ENCODE measurements at regions not wholly inside any gene's neighbourhood (a gene's known extent, or its start where the extent isn't known, plus 50 kb on each side); places are given as distances from the start of the nearest gene placed in this dataset.
"Not testable (repeated sequence)": the region's sequence is repeated elsewhere in the genome, so short reads cannot be mapped to it uniquely, and the experiment has no call there.

DNA sequence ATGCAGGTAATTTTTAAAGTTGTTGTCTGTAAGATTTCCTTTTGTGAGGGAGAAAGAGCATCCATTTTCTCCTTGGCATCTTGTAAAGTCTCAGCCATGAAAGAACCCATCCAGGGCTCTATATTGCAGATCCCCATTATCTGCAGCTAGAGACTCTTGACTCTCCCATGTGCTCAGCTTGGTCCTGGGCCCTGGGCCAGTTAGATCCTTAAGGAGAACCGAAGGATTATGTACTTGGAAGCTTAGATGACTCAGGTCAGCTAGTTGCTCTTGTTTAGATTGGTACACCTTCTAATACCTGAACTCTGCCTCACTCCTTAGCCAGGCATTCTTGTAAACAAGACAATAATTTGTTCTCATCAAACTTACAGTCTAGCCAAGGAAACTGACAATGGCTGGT is 1617.6 kb downstream of the KHDRBS2 start:
- intact Hi-C loops (cut with DNase I), result no loop called here

DNA sequence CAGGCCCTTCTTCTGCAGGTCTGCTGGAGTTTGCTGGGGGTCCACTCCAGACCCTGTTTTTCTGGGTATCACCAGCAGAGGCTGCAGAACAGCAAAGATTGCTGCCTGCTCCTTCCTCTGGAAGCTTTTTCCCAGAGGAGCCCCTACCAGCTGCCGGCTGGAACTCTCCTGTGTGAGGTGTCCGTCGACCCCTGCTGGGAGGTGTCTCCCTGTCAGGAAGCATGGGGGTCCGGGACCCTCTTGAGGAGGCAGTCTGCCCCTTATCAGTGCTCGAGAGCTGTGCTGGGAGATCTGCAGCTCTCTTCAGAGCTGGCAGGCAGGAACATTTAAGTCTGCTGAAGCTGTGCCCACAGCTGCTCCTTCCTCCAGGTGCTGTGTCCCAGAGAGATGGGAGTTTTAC is 1622.8 kb downstream of the KHDRBS2 start:
- H3K9me3 ChIP-seq (ENCODE audit: control insufficient read depth in 2 of 3, insufficient read depth in 1 of 3, low read length in 3 of 3); intact Hi-C loops (cut with DNase I); H3K9ac ChIP-seq (ENCODE audit: low read length in 3 of 3); H3K27ac ChIP-seq (ENCODE audit: low read depth in 2 of 2, low read length in 2 of 2); H3K27me3 ChIP-seq (ENCODE audit: control insufficient read depth, insufficient read depth, low read length); H3K4me1 ChIP-seq (ENCODE audit: control insufficient read depth in 2 of 3, insufficient read depth in 2 of 3, low read depth in 1 of 3, low read length in 3 of 3); DNase-seq; H3K36me3 ChIP-seq (ENCODE audit: control insufficient read depth in 2 of 3, insufficient read depth in 3 of 3, low read length in 3 of 3); FAIRE-seq; H3K4me3 ChIP-seq (ENCODE audit: low read length in 3 of 3): not testable (repeated sequence)

More for the DNA sequence above, 1617.6 kb downstream of the KHDRBS2 start:
- DNase-seq (no peak), FAIRE-seq (no peak)
- no peaks in the 10 kb centered on the region for H3K36me3 ChIP-seq (ENCODE audit: control insufficient read depth in 2 of 3, insufficient read depth in 3 of 3, low read length in 3 of 3)
- H3K9ac ChIP-seq (ENCODE audit: low read length in 3 of 3), result no peak overlapping the region
- no peaks in the 10 kb centered on the region for H3K27me3 ChIP-seq (ENCODE audit: control insufficient read depth, insufficient read depth, low read length)
- H3K4me1 ChIP-seq (ENCODE audit: control insufficient read depth in 2 of 3, insufficient read depth in 2 of 3, low read depth in 1 of 3, low read length in 3 of 3), result no peaks in the 10 kb centered on the region
- TF ChIP-seq, protein P1, sequence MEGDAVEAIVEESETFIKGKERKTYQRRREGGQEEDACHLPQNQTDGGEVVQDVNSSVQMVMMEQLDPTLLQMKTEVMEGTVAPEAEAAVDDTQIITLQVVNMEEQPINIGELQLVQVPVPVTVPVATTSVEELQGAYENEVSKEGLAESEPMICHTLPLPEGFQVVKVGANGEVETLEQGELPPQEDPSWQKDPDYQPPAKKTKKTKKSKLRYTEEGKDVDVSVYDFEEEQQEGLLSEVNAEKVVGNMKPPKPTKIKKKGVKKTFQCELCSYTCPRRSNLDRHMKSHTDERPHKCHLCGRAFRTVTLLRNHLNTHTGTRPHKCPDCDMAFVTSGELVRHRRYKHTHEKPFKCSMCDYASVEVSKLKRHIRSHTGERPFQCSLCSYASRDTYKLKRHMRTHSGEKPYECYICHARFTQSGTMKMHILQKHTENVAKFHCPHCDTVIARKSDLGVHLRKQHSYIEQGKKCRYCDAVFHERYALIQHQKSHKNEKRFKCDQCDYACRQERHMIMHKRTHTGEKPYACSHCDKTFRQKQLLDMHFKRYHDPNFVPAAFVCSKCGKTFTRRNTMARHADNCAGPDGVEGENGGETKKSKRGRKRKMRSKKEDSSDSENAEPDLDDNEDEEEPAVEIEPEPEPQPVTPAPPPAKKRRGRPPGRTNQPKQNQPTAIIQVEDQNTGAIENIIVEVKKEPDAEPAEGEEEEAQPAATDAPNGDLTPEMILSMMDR (IDR thresholded peaks at IDR 0.05; ENCODE audit: borderline replicate concordance, extremely low read depth, insufficient read depth), result no peak
- no peak overlapping the region for H3K4me3 ChIP-seq (ENCODE audit: low read length in 3 of 3)
- no peak overlapping the region for H3K27ac ChIP-seq (ENCODE audit: low read depth in 2 of 2, low read length in 2 of 2)
- H3K9me3 ChIP-seq (ENCODE audit: control insufficient read depth in 2 of 3, insufficient read depth in 1 of 3, low read length in 3 of 3), result no peaks in the 10 kb centered on the region

DNA sequence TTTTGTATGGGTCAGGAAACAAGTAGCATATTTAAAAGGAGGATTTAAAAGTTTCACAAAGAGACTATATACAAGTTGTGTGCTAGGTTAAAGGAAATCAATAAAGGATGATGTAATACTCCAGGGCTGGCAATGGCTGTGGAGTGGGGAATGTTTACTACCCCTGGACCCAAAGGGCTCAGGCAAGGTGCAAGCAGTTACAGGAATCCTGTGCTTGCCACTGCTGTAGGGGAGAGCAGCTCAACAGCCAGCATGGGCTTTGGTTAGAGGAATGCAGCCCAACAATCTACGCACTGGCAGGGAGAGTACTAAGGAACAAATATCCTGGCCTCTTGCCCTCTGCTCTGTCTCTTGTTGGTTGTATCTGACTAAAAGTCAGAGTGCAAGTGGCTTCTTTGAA is 1642.2 kb downstream of the KHDRBS2 start:
- no peaks in the 10 kb centered on the region for H3K27me3 ChIP-seq (ENCODE audit: control insufficient read depth, insufficient read depth, low read length)

DNA sequence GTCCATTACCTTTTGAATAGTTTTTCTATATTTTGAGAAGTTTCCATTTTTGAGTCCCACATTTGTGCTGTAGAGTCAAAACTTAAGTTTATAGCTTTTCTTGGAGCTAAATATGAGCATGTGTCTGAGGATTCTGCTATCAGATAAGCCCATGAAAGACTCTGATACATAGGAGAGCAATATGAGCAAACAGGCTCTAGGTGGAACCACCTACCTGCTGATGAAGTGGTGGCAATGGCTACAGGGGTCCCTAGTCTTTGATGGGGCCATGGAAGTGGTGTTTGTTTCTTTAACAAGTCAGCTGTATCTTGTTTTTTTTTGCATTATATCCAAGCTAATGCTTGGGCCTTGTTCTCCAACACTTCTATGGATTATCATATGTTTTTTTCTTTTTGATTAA is 1646.8 kb downstream of the KHDRBS2 start:
- intact Hi-C loops (cut with DNase I); FAIRE-seq; H3K9me3 ChIP-seq (ENCODE audit: control insufficient read depth in 2 of 3, insufficient read depth in 1 of 3, low read length in 3 of 3); H3K36me3 ChIP-seq (ENCODE audit: control insufficient read depth in 2 of 3, insufficient read depth in 3 of 3, low read length in 3 of 3); H3K27me3 ChIP-seq (ENCODE audit: control insufficient read depth, insufficient read depth, low read length); H3K9ac ChIP-seq (ENCODE audit: low read length in 3 of 3); H3K27ac ChIP-seq (ENCODE audit: low read depth in 2 of 2, low read length in 2 of 2); DNase-seq; H3K4me1 ChIP-seq (ENCODE audit: control insufficient read depth in 2 of 3, insufficient read depth in 2 of 3, low read depth in 1 of 3, low read length in 3 of 3); H3K4me3 ChIP-seq (ENCODE audit: low read length in 3 of 3): not testable (repeated sequence)

More for the DNA sequence above, 1642.2 kb downstream of the KHDRBS2 start:
- Histone ChIP-seq H3K9ac (ENCODE audit: low read length in 3 of 3) (no peak overlapping the region), H3K4me3 (ENCODE audit: low read length in 3 of 3) (no peak overlapping the region), H3K27ac (ENCODE audit: low read depth in 2 of 2, low read length in 2 of 2) (no peak overlapping the region), H3K4me1 (ENCODE audit: control insufficient read depth in 2 of 3, insufficient read depth in 2 of 3, low read depth in 1 of 3, low read length in 3 of 3) (no peaks in the 10 kb centered on the region), H3K36me3 (ENCODE audit: control insufficient read depth in 2 of 3, insufficient read depth in 3 of 3, low read length in 3 of 3) (no peaks in the 10 kb centered on the region), H3K9me3 (ENCODE audit: control insufficient read depth in 2 of 3, insufficient read depth in 1 of 3, low read length in 3 of 3) (peaks cover 0 to 2% (median 0%) of the 10 kb centered on the region in 3 donors)
- TF ChIP-seq, protein P1 (IDR thresholded peaks at IDR 0.05; ENCODE audit: borderline replicate concordance, extremely low read depth, insufficient read depth), result no peak
- DNase-seq, result no peak
- intact Hi-C loops (cut with DNase I), result no loop called here
- FAIRE-seq, result no peak

Data from kidney (tissue), 13 donors.